ENCODE measurements at regions not wholly inside any gene's neighbourhood (a gene's known extent, or its start where the extent isn't known, plus 50 kb on each side); places are given as distances from the start of the nearest gene placed in this dataset.

DNA sequence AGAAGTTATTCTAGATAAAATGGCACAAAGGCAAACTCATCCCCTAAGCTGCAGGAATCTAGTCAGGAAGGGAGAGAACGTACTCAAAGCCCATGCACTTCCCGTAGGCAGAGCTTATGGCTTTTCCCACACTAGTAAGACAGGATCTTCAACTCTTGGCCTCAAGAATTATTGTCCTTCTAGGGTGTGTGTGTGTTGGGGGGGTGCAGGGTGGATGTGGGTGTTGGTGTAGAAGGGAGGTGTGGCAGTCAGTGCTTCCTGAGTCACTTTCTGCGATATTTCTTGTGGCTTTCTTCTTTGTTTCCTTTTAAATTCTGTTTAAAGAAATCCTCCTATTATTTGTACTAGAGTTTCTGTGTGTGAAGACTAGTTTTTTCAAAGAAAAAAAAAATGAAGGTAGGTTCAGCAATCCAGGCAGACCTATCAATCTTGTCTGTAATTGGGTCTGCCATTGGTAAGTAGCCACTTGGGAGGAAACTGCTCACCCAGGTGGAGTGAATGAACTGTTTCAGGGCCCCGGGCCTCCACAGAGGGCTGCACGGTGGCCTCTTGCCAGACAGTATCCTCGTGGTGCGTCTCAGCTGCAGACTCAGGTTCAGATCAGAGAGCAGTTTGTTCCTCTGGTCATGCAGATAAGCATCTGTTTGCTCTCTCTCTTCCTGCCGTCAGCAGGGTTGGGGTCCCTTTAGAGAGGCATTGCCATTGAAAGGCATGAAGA lies 131.9 kb downstream of the NPR3 start:
- Histone ChIP-seq H3K4me1 (ENCODE audit: control insufficient read depth in 2 of 2, insufficient read depth in 1 of 2, low read depth in 1 of 2, low read length in 2 of 2) (no peaks in the 10 kb centered on the region), H4K8ac (ENCODE audit: low read depth, low read length) (no peak overlapping the region), H4K91ac (ENCODE audit: low read depth, low read length, poor library complexity) (no peak overlapping the region), H3K23ac (ENCODE audit: low read depth, low read length, poor library complexity) (no peak overlapping the region), H3K4me2 (ENCODE audit: insufficient read depth, low read length, poor library complexity, severe bottlenecking) (no peak overlapping the region), H2BK120ac (ENCODE audit: low read depth, low read length) (no peak overlapping the region), H3K4ac (ENCODE audit: low read length) (no peak overlapping the region), H3K14ac (ENCODE audit: low read length) (no peak overlapping the region), H3K18ac (ENCODE audit: low read length) (no peak overlapping the region), H2AFZ (ENCODE audit: low read length) (no peak overlapping the region), H2AK5ac (ENCODE audit: low read depth, low read length) (no peak overlapping the region), H3K36me3 (replicated peaks in 1 of 2; ENCODE audit: control insufficient read depth in 2 of 2, insufficient read depth in 2 of 2, low read length in 2 of 2) (no peaks in the 10 kb centered on the region), H3K79me1 (ENCODE audit: low read depth, low read length) (no peaks in the 10 kb centered on the region), H3K9me3 (replicated peaks in 1 of 2; ENCODE audit: control insufficient read depth in 2 of 2, insufficient read depth in 1 of 2, low read depth in 1 of 2, low read length in 2 of 2) (no peaks in the 10 kb centered on the region), H2BK12ac (ENCODE audit: low read length) (no peak overlapping the region), H3K4me3 (ENCODE audit: low read length in 2 of 2) (no peak overlapping the region), H3K27ac (replicated peaks; ENCODE audit: low read length) (no peak overlapping the region), H3K9ac (ENCODE audit: low read depth, low read length, poor library complexity) (no peak overlapping the region), H2BK5ac (ENCODE audit: low read length) (no peak overlapping the region), H3K27me3 (ENCODE audit: control insufficient read depth in 3 of 3, insufficient read depth in 3 of 3, low read depth in 1 of 3, low read length in 3 of 3) (peaks cover 0 to 4% (median 0%) of the 10 kb centered on the region in 3 experiments), H2BK15ac (ENCODE audit: low read length) (no peak overlapping the region)
- DNase-seq (ENCODE audit: low spot score) = no peak
- no CpG with 5 or more reads among the region's 8 CpGs for WGBS, 2 donors (ENCODE audit: extremely low coverage in 2 of 2, insufficient read length in 2 of 2, insufficient replicate concordance in 1 of 2)

DNA sequence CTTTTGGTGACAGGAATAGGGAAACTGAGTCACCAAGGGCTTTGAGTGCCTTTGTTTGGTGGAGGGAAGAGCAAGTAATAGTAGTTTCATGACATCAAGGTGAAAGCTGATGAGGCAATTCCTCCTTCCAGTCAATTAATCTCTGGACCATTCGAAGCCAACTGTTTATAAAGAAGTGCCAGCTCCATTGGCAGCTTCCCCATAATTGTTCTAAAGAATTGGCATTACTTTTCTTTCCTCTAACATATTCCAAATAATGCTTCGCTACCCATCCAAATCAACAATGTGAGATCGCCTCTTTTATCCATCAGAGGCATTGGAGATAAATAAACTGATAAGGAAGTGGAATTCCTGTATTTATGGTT lies 132.4 kb downstream of the NPR3 start:
- no peaks in the 10 kb centered on the region for H3K36me3 ChIP-seq (replicated peaks in 1 of 2; ENCODE audit: control insufficient read depth in 2 of 2, insufficient read depth in 2 of 2, low read length in 2 of 2)
- no peak overlapping the region for H3K9ac ChIP-seq (ENCODE audit: low read depth, low read length, poor library complexity)
- H3K9me3 ChIP-seq (replicated peaks in 1 of 2; ENCODE audit: control insufficient read depth in 2 of 2, insufficient read depth in 1 of 2, low read depth in 1 of 2, low read length in 2 of 2) = no peaks in the 10 kb centered on the region
- H3K4ac ChIP-seq (ENCODE audit: low read length) = no peak overlapping the region
- WGBS, 2 donors (ENCODE audit: extremely low coverage in 2 of 2, insufficient read length in 2 of 2, insufficient replicate concordance in 1 of 2) = no CpG with 5 or more reads among the region's 3 CpGs
- no peak overlapping the region for H2AFZ ChIP-seq (ENCODE audit: low read length)
- no peak overlapping the region for H3K23ac ChIP-seq (ENCODE audit: low read depth, low read length, poor library complexity)
- no peak overlapping the region for H4K8ac ChIP-seq (ENCODE audit: low read depth, low read length)
- DNase-seq (ENCODE audit: low spot score) = no peak
- no peak overlapping the region for H2BK12ac ChIP-seq (ENCODE audit: low read length)
- no peak overlapping the region for H3K4me3 ChIP-seq (ENCODE audit: low read length in 2 of 2)
- no peaks in the 10 kb centered on the region for H3K79me1 ChIP-seq (ENCODE audit: low read depth, low read length)
- H4K91ac ChIP-seq (ENCODE audit: low read depth, low read length, poor library complexity) = no peak overlapping the region
- no peak overlapping the region for H3K4me2 ChIP-seq (ENCODE audit: insufficient read depth, low read length, poor library complexity, severe bottlenecking)
- no peaks in the 10 kb centered on the region for H3K4me1 ChIP-seq (ENCODE audit: control insufficient read depth in 2 of 2, insufficient read depth in 1 of 2, low read depth in 1 of 2, low read length in 2 of 2)
- H3K27ac ChIP-seq (replicated peaks; ENCODE audit: low read length) = no peak overlapping the region
- no peak overlapping the region for H2BK15ac ChIP-seq (ENCODE audit: low read length)
- no peak overlapping the region for H2BK5ac ChIP-seq (ENCODE audit: low read length)
- no peak overlapping the region for H3K14ac ChIP-seq (ENCODE audit: low read length)
- H2AK5ac ChIP-seq (ENCODE audit: low read depth, low read length) = no peak overlapping the region
- no peak overlapping the region for H2BK120ac ChIP-seq (ENCODE audit: low read depth, low read length)
- H3K27me3 ChIP-seq (ENCODE audit: control insufficient read depth in 3 of 3, insufficient read depth in 3 of 3, low read depth in 1 of 3, low read length in 3 of 3) = peaks cover 0 to 4% (median 0%) of the 10 kb centered on the region in 3 experiments
- H3K18ac ChIP-seq (ENCODE audit: low read length) = no peak overlapping the region

DNA sequence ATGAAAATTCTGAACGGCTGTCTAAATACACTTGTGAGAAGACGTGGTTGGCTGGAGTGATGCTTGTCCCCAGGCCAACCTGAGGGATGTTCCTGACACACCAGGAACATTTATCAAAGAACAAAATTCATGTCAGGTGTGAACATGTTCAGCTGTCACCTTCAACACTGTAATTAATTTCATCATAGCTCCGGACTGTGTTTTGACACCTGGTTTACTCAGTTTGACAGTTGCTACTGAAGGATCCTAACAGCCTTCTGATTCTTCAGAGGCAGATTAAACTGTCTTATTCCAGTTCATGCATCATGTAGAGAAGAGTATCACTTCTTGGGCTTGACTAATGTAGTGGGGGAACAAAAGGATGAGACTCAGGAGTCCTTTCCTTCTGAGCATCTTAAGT lies 134.1 kb downstream of the NPR3 start:
- Histone ChIP-seq H3K4me2 (ENCODE audit: insufficient read depth, low read length, poor library complexity, severe bottlenecking) (no peak overlapping the region), H3K27ac (replicated peaks; ENCODE audit: low read length) (no peak overlapping the region), H3K9ac (ENCODE audit: low read depth, low read length, poor library complexity) (no peak overlapping the region), H2BK15ac (ENCODE audit: low read length) (no peak overlapping the region), H3K14ac (ENCODE audit: low read length) (no peak overlapping the region), H4K91ac (ENCODE audit: low read depth, low read length, poor library complexity) (no peak overlapping the region), H2AK5ac (ENCODE audit: low read depth, low read length) (no peak overlapping the region), H2BK5ac (ENCODE audit: low read length) (no peak overlapping the region), H3K4me1 (ENCODE audit: control insufficient read depth in 2 of 2, insufficient read depth in 1 of 2, low read depth in 1 of 2, low read length in 2 of 2) (no peaks in the 10 kb centered on the region), H3K27me3 (ENCODE audit: control insufficient read depth in 3 of 3, insufficient read depth in 3 of 3, low read depth in 1 of 3, low read length in 3 of 3) (peaks cover 0 to 4% (median 0%) of the 10 kb centered on the region in 3 experiments), H3K9me3 (replicated peaks in 1 of 2; ENCODE audit: control insufficient read depth in 2 of 2, insufficient read depth in 1 of 2, low read depth in 1 of 2, low read length in 2 of 2) (no peaks in the 10 kb centered on the region), H3K23ac (ENCODE audit: low read depth, low read length, poor library complexity) (no peak overlapping the region), H3K4me3 (ENCODE audit: low read length in 2 of 2) (no peak overlapping the region), H3K79me1 (ENCODE audit: low read depth, low read length) (no peaks in the 10 kb centered on the region), H3K18ac (ENCODE audit: low read length) (no peak overlapping the region), H3K4ac (ENCODE audit: low read length) (no peak overlapping the region), H2AFZ (ENCODE audit: low read length) (no peak overlapping the region), H3K36me3 (replicated peaks in 1 of 2; ENCODE audit: control insufficient read depth in 2 of 2, insufficient read depth in 2 of 2, low read length in 2 of 2) (no peaks in the 10 kb centered on the region), H2BK12ac (ENCODE audit: low read length) (no peak overlapping the region), H4K8ac (ENCODE audit: low read depth, low read length) (no peak overlapping the region), H2BK120ac (ENCODE audit: low read depth, low read length) (no peak overlapping the region)
- WGBS, 2 donors (ENCODE audit: extremely low coverage in 2 of 2, insufficient read length in 2 of 2, insufficient replicate concordance in 1 of 2) = no CpG with 5 or more reads among the region's 3 CpGs
- DNase-seq (ENCODE audit: low spot score) = no peak

DNA sequence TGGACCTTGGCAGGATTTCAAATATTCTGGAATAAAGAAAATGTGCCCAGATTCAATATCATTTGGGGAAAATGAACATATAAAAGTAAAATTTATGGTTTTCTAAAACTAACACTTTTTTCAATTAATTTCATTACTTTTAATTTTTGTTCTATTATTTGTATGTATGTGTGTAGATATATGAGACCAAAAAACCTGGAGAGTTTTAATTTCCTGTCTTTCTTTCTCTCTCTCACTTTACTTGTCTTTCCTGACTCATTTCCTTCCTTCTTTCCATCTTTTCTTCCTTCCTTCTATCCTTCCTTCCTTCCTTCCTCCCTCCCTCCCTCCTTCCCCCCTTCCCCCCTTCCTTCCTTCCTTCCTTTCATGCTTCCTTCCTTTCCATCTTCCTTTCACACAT lies 137.0 kb downstream of the NPR3 start:
- H3K27me3 ChIP-seq (ENCODE audit: control insufficient read depth in 3 of 3, insufficient read depth in 3 of 3, low read depth in 1 of 3, low read length in 3 of 3) = peaks cover 0 to 3% (median 0%) of the 10 kb centered on the region in 3 experiments
- no peak overlapping the region for H3K18ac ChIP-seq (ENCODE audit: low read length)
- H3K9ac ChIP-seq (ENCODE audit: low read depth, low read length, poor library complexity) = no peak overlapping the region
- no peak overlapping the region for H2AFZ ChIP-seq (ENCODE audit: low read length)
- no peak overlapping the region for H2BK5ac ChIP-seq (ENCODE audit: low read length)
- no peak overlapping the region for H3K4ac ChIP-seq (ENCODE audit: low read length)
- no peak overlapping the region for H3K14ac ChIP-seq (ENCODE audit: low read length)
- H2BK12ac ChIP-seq (ENCODE audit: low read length) = no peak overlapping the region
- H3K4me2 ChIP-seq (ENCODE audit: insufficient read depth, low read length, poor library complexity, severe bottlenecking) = no peak overlapping the region
- no peak overlapping the region for H2BK120ac ChIP-seq (ENCODE audit: low read depth, low read length)
- no peak overlapping the region for H3K27ac ChIP-seq (replicated peaks; ENCODE audit: low read length)
- no peak overlapping the region for H4K8ac ChIP-seq (ENCODE audit: low read depth, low read length)
- H3K79me1 ChIP-seq (ENCODE audit: low read depth, low read length) = no peaks in the 10 kb centered on the region
- no peak for DNase-seq (ENCODE audit: low spot score)
- H4K91ac ChIP-seq (ENCODE audit: low read depth, low read length, poor library complexity) = no peak overlapping the region
- H3K36me3 ChIP-seq (replicated peaks in 1 of 2; ENCODE audit: control insufficient read depth in 2 of 2, insufficient read depth in 2 of 2, low read length in 2 of 2) = no peaks in the 10 kb centered on the region
- H3K9me3 ChIP-seq (replicated peaks in 1 of 2; ENCODE audit: control insufficient read depth in 2 of 2, insufficient read depth in 1 of 2, low read depth in 1 of 2, low read length in 2 of 2) = no peaks in the 10 kb centered on the region
- H3K4me1 ChIP-seq (ENCODE audit: control insufficient read depth in 2 of 2, insufficient read depth in 1 of 2, low read depth in 1 of 2, low read length in 2 of 2) = peaks cover 0 to 8% of the 10 kb centered on the region in 2 donors
- no peak overlapping the region for H3K4me3 ChIP-seq (ENCODE audit: low read length in 2 of 2)
- no peak overlapping the region for H2AK5ac ChIP-seq (ENCODE audit: low read depth, low read length)
- no peak overlapping the region for H2BK15ac ChIP-seq (ENCODE audit: low read length)
- H3K23ac ChIP-seq (ENCODE audit: low read depth, low read length, poor library complexity) = no peak overlapping the region
